Brain microvascular endothelial cell (primary cell): ENCODE measurements at regions not wholly inside any gene's neighbourhood (a gene's known extent, or its start where the extent isn't known, plus 50 kb on each side); places are given as distances from the start of the nearest gene placed in this dataset.

Source experiments
- DNase-seq: peaks from one replicate; pipeline ENCODE4 v3.0.0-alpha.2; 2020
- H3K27ac ChIP-seq: fragments of 250-450 bp; sonication (Bioruptor Pico); 2 replicates; pipeline ENCODE4 v1.5.1; 2020; ENCODE audit warnings: mild to moderate bottlenecking, moderate library complexity
- H3K27me3 ChIP-seq: fragments of 250-450 bp; sonication (Bioruptor Pico); replicated peaks from 2 replicates; pipeline ENCODE4 v1.5.1; 2020; ENCODE audit warnings: mild to moderate bottlenecking
- H3K36me3 ChIP-seq: fragments of 250-450 bp; sonication (Bioruptor Pico); replicated peaks from 2 replicates; pipeline ENCODE4 v1.5.1; 2020; ENCODE audit warnings: mild to moderate bottlenecking
- H3K4me3 ChIP-seq: 2 replicates; pipeline ENCODE4 v1.5.1; 2011; ENCODE audit warnings: low read depth, mild to moderate bottlenecking, control low read depth, low read length, moderate library complexity
- in situ Hi-C: cut with HindIII; loops from 2 replicates; pipeline ENCODE4 v1.10.0; 2017; ENCODE audit warnings: low sequenced_read_pairs, low pct_ligation_motif_present
- TF ChIP-seq, protein P1 (sequence below): IDR thresholded peaks from 2 replicates; pipeline ENCODE4 v1.5.1; 2011; ENCODE audit warnings: low read depth, mild to moderate bottlenecking, moderate library complexity, low read length, control low read depth, inconsistent platforms; ENCODE audit errors: missing control alignments

DNA sequence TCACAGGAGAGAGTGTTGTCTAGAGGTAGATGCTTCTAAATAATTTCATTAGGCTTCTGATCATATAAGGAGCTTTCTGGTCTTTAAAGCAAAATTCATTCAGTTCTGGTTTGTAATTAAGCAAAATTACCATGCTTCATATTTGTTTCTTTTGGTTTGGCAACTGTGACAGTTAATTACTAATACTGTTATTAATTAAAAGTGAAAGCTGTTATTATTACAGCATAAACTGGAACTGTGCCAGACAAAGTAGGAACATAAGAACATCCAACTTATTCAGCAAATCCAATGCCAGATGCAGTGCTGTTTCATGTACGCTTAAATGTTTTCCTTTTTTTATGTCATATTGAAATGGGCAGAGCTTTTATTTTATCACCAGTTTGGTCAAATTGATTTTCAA lies 70.4 kb upstream of the DAB2 start:
- Histone ChIP-seq H3K27me3 (no peaks in the 10 kb centered on the region), H3K27ac (no peak overlapping the region), H3K36me3 (no peaks in the 10 kb centered on the region), H3K4me3 (no peak overlapping the region)
- DNase-seq = no peak
- in situ Hi-C loops = no loop called here
- TF ChIP-seq, protein P1, sequence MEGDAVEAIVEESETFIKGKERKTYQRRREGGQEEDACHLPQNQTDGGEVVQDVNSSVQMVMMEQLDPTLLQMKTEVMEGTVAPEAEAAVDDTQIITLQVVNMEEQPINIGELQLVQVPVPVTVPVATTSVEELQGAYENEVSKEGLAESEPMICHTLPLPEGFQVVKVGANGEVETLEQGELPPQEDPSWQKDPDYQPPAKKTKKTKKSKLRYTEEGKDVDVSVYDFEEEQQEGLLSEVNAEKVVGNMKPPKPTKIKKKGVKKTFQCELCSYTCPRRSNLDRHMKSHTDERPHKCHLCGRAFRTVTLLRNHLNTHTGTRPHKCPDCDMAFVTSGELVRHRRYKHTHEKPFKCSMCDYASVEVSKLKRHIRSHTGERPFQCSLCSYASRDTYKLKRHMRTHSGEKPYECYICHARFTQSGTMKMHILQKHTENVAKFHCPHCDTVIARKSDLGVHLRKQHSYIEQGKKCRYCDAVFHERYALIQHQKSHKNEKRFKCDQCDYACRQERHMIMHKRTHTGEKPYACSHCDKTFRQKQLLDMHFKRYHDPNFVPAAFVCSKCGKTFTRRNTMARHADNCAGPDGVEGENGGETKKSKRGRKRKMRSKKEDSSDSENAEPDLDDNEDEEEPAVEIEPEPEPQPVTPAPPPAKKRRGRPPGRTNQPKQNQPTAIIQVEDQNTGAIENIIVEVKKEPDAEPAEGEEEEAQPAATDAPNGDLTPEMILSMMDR = no peak

DNA sequence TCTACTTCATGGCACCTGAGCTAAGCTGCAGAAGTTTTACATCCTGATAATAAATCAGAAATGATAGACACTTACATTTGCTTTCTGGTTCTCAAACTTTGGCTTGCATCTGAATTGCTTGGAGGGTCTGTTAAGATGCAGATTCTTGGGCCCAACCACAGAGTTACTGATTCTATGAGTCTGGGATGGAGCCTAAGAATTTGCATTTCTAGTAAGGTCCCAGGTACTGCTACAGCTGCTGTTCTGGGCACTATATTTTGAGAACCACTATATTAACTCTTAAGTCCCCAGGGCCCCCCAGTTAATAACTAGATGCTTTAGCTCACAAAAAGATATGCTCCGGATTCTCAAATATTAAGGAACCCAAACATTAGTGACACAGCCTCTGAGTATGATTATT lies 69.8 kb upstream of the DAB2 start:
- H3K27ac ChIP-seq = no peak overlapping the region
- no peak overlapping the region for H3K4me3 ChIP-seq
- in situ Hi-C loops = no loop called here

DNA sequence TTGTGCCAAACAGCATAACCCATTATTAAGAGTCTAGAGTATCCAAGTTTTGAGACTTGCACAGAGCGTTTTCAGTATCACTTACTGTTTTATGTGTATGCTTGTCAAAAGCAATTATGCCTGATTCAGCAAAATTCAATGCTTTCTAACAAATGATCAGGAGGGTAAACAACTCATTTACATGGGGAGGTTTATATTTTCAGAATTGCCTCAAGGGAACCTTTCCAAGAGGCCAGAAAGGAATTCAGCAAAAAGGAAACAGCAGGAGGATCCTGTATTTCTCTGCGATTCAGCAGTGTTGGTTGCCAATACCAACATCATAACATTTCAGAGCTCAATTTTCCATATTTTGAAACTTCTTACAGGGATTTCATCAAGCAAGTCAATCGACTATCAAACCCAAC lies 69.3 kb upstream of the DAB2 start:
- no peak for DNase-seq
- TF ChIP-seq, protein P1 = no peak
- Histone ChIP-seq H3K27me3 (no peaks in the 10 kb centered on the region), H3K4me3 (no peak overlapping the region), H3K36me3 (no peaks in the 10 kb centered on the region), H3K27ac (no peak overlapping the region)
- in situ Hi-C loops = no loop called here

More for the DNA sequence above, 69.8 kb upstream of the DAB2 start:
- TF ChIP-seq, protein P1 = no peak
- no peaks in the 10 kb centered on the region for H3K36me3 ChIP-seq
- no peaks in the 10 kb centered on the region for H3K27me3 ChIP-seq
- DNase-seq = no peak

DNA sequence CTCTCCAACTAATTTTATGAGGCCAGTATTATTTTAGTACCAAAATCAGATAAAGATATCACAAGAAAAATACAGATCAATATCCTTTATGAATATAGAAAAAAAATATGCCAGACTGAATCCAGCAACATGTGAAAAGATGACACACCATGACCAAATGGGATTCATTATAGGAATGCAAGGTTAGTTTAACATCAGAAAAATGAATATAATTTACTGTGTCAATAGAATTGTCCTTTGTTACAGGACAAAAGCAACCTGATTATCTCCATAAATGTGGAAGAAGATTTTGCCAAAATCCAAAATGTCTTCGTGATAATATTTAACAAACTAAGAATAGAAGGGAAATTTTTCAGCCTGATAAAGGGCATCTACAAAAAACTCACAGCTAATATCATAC lies 66.4 kb upstream of the DAB2 start:
- Histone ChIP-seq H3K4me3 (no peak overlapping the region), H3K27me3 (no peaks in the 10 kb centered on the region), H3K27ac (no peak overlapping the region), H3K36me3 (no peaks in the 10 kb centered on the region)
- no peak for DNase-seq
- TF ChIP-seq, protein P1 = no peak
- in situ Hi-C loops = no loop called here

DNA sequence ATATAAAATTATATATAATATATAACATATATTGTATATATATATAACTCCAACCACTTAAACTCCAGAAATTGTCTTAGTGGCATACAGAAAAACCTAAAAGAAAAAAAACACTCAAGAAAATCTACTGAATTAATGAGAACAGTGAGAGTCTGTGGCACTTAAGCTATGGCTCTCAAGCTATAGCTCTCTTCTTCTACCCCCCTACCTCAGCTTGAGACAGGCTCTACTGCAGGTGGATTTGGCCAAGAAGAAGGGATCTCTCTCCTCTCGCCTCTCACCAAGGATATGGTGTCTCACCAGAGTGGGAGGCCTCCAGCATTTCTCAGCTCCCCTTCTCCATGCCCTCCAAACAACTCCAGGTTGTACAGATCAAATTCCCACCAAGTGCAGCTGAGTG lies 64.5 kb upstream of the DAB2 start:
- TF ChIP-seq, protein P1 = no peak
- no peak for DNase-seq
- Histone ChIP-seq H3K36me3 (no peaks in the 10 kb centered on the region), H3K27ac (no peak overlapping the region), H3K27me3 (no peaks in the 10 kb centered on the region), H3K4me3 (no peak overlapping the region)
- in situ Hi-C loops = no loop called here

DNA sequence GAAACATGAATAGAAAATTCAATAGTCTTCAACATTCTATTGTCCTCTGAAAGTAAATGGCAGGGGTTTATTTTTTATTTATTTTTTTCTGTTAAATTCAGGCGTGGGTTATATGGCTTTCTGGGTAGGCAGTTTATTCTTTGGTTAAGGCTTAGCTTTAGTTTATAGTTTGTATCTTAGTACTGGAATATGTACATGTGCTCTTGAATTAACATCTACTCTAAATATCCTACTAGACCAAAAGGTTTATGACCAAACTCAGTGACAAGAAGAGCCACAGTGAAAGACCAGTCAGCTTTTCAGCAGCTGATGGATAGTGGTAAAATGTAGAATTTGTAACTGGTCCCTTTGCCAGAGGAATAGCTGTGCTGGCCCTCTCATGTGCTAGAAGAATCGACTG lies 62.0 kb upstream of the DAB2 start:
- Histone ChIP-seq H3K36me3 (no peaks in the 10 kb centered on the region), H3K4me3 (no peak overlapping the region), H3K27me3 (no peaks in the 10 kb centered on the region), H3K27ac (no peak overlapping the region)
- DNase-seq = no peak
- TF ChIP-seq, protein P1 = no peak
- in situ Hi-C loops = no loop called here
